ENCODE measurements at regions not wholly inside any gene's neighbourhood (a gene's known extent, or its start where the extent isn't known, plus 50 kb on each side); places are given as distances from the start of the nearest gene placed in this dataset.

DNA sequence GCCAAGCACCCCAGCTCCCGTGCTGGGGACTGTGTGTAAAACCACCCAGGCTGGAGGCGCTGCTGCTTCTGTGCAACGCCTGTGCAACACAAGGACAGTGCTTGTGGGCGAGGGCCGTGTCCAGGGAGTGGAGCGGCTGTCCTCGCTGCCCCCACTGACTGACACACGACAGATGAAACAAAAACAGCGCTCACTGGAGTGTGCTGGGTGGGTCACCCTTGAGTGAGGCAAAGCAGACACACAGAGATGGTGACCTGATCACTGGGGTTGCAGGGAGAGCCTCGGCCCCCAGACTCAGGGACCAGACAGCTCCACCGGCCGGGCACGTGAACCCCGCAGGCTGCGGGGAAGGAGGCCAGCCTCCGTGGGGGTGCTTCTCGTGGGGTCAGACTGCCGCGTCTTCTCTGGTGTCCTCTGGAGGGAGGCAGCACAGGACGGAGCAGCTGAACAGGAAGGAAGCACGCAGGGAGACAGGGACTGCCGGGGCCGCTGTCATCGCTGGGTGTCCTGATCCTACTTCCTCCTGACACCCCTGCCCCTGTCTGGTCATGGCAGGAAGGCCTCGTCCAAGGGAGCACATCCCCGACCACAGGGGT, 75.9 kb upstream of the CST7 start:
- TF ChIP-seq YY1 (IDR thresholded peaks at IDR 0.05; ENCODE audit: insufficient read depth, insufficient read length): no peak
- TF ChIP-seq SUZ12 (IDR thresholded peaks at IDR 0.05; ENCODE audit: extremely low read depth, insufficient read depth, insufficient read length): no peak

All from NT2/D1 (cell line).